H1 (cell line): ENCODE measurements at regions not wholly inside any gene's neighbourhood (a gene's known extent, or its start where the extent isn't known, plus 50 kb on each side); places are given as distances from the start of the nearest gene placed in this dataset.

Experiments used
- ASH2L ChIP-seq: fragments of 200-600, 300-600 bp; sonication (generic); IDR thresholded peaks from one replicate; pipeline ENCODE4 v1.7.1; 2017; ENCODE audit warnings: low read length
- BCL11A ChIP-seq, 2 experiments: IDR thresholded peaks; one replicate each; pipeline ENCODE4 v1.6.1; 2011; ENCODE audit warnings: low read depth in 2 of 2, low read length in 2 of 2, mild to moderate bottlenecking in 2 of 2
- CHD2 ChIP-seq: IDR thresholded peaks from 2 replicates; pipeline ENCODE4 v1.6.1; 2012; ENCODE audit warnings: low read length, improper control_type of control experiment
- KDM5A ChIP-seq: fragments of 200-600 bp; IDR thresholded peaks from 2 replicates; pipeline ENCODE4 v1.7.1; 2012; ENCODE audit warnings: mild to moderate bottlenecking, low read length, inconsistent platforms, mixed read lengths

- TF ChIP-seq KDM5A (no peak), CHD2 (no peak), BCL11A (IDR thresholded peaks at IDR 0.05; ENCODE audit: low read depth in 2 of 2, low read length in 2 of 2) (no peak), ASH2L (no peak)
Observed at GRCh38 chr5:93151896-93152295, 429.1 kb downstream of the NR2F1-AS1 start (continued).
